Right kidney (tissue), 1 donor: ENCODE measurements at regions not wholly inside any gene's neighbourhood (a gene's known extent, or its start where the extent isn't known, plus 50 kb on each side); places are given as distances from the start of the nearest gene placed in this dataset.

Experiments
- DNase-seq: peaks from one replicate; pipeline ENCODE4 v3.0.0-alpha.2; 2016

DNA sequence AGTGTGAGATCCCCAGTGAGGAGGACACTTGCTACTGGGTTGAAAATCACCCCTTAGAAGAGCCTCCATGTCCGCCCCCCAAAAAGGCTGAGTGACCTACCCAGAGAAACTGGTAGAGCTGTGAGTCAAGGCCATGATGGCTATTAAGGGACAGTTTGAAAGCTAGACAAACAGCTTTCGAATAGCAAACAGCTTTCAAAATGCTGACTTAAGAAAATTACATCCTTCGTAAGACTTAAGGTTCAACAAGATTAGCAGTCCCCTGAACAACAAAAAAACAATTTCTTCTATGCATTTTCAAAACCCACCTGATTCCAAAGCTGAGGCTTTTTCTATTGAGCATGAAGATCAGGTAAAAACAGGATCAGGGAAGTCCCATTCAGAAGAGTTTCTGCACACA is 269.7 kb upstream of the SOX2 start:
- no peak for DNase-seq

DNA sequence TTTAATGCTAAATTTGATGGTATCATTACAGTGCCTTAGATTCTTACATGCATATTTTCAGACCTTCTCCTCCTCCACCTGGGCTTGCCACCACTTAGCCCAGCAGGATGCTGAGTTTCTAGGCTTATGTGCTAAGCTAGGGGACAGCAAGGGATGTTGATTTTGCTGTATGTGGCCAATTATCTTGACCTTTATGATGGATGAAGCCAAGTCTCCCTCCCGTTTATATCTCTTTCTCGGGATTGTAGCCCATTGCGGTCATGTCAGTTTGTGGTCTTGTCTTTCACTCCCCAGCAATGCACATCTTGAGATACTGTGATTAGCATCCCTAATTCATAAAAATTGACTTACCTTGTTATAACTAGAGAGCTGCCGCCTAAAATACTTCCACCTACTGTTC is 278.7 kb upstream of the SOX2 start:
- no peak for DNase-seq

DNA sequence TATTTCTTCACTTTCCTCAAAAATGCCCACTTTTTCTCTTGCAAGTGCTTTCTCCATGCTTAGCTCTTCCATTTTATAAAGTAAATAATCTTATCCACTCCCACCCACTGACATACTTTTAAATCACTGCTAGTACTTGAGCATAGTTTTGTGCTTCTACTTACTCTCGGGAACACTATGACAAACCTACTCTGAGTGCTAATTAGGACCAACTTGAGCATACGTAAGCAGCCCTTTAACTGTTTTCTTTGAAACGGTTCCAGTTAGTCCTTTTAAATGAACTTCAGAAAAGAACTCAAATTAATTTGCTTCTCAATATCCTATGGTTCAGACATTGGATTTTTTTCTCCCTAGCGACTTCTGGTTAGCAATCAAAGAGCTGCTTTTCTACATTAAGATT is 280.0 kb upstream of the SOX2 start:
- DNase-seq, result no peak

DNA sequence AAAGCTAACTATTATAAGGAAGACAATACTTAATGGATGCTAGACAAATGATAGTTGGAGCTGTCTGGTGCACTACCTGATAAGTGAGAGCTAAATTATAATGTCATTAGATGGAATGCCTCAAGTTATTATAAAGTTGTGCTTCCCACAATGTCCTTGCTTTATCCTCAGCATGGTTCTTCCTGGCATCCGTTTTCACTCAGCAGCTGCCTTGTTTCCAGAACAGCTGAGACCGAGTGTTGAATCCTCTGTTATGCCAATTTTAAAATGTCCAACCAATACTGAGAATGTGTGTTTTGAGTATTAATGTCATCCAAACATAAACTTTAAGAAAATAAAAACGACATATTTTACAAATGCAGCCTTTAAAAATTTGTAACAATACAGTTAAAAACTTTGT is 286.7 kb upstream of the SOX2 start:
- no peak for DNase-seq

DNA sequence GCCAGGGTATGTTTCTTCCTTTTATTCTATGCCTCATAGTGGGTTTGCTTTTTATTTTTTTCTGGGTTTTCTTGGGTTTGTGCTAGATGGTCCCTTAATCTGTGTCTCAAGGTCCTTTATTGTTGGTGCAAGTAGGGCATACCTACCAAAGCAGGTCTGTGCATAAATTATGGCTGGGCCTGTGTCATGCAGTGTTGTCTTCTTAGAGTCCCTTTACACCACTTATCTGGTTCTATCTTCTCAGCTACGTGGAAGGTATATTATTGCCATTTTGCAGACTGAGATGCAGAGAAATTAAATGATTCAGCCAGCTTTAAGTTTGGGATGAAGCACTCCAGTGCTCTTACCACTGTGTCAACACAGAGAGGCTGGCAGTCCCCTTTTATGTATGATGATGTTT is 293.5 kb upstream of the SOX2 start:
- DNase-seq, result no peak

DNA sequence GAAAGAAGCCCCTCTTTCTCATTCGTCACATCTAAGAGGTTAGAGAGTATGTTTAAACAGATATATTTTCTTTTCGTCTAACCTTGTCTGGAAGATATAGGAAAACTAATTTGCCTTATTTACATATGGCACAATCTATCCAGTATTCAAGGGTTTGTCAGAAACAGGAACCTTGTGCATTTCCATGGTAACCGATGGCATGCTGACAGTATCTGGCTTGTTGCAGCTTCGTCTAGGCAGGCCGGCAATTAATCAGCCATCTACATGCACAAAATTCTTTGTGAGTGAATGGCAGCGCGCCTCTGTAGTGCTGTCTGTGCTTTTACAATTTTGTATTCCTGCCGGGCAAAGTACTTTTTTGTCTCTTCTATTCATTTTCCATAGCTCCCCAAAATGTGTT is 294.0 kb upstream of the SOX2 start:
- no peak for DNase-seq

DNA sequence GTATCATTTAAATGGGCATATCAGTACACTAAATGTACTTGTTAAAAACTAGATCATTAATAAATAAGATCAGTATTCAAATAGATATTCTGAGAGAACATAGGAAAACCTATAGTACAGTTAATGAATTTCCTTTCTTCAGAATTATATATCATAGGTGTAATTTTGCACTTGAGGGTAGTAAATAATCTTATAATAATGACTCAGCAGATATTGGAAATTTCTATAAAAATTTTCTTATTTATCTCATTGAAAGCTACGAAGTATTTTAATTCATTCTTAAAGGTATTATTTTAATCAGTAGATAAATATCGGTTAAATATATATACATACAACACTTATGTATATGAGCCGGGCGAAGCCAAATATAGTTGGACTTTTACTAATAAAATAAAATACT is 300.9 kb upstream of the SOX2 start:
- DNase-seq, result no peak

DNA sequence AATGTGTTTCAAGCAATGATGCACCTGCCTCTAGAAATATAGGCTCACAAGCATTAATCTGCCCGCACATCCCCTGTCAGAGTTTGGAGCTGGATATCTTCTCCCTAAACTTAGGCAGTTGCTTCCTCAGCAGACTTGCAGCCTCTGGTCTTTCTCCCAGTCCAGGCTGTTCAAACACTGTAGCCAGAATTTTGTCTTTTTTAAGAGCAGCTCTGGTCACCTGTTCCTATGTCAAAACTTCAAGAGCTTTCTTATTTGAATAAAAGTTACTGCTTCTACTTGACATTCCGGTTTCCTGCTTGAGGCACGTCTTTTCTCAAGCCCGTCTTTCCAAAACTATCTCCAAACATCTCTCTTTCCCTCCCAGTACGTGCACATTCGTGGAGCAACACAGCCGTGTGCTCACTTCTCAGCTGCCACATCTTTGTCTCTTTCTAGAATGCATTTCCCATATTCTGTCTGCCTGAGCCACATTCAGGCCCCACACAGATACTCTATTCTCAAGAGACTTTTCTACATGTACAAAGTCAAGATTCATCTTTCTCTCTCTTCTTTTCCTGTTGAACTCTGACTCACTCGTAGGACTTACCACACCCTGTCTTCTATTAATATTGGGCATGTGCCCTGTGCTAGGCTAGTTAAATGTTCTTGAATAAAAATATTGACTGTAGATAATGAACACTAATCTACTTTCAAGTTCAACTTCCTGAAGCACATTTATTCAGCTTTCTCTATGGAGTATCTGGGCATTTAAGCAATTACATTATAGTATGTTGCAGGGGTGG is 307.7 kb upstream of the SOX2 start:
- DNase-seq, result no peak

DNA sequence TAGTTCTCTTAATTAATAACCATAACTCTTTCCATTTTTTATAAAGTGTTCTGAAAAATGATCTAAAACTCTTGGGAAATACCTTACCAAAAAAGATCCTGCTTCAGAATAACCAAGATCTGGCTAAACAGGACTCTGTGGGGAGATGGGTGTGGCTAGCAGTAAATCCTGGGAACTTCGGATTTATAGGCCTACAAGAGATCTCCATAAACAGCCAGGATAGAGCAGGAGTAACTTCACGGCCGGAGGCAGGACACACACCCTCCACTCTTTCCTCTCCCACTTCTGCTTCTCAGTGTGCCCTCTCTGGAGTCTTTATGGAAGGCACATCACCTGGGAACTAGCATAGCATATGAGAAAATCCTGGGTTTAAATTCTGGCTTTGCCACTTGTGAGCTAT is 309.4 kb upstream of the SOX2 start:
- DNase-seq, result no peak

DNA sequence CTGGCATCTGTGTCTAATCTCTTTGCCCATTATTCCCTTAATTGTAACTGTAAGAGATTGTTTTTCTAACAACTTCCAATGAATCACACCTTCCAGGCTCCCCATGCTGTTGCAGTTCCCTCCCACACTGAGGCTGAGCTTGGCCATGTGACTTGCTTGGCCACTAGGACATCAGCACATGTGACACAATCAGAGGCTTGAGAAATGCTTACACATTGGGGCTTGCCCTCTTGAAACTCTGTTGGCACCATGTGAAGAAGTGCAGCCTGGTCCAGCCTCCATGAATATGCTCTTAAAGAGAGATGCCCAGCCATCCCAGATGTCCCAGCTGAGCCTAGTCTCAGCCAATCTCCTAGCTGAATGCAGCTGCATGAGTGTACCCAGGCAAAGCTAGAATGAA is 326.8 kb upstream of the SOX2 start:
- no peak for DNase-seq

DNA sequence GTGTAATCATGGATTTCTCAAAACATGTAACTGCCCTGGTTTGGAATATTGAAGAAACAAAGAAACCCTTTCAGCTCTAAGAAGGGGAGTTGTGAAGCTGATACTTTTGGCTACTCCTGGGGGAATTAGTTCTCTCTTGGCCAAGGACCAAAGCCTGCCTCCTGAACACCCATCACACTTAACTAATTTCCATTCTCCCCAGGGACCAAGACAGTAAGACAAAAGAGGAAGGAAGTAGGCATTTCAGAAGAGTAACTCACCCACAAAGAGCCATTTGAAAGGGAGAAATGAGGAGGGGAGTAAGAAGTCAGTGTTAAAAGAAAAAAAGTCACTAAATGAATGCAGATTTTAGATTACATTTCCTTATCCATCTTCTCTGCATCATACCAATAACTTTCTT is 328.0 kb upstream of the SOX2 start:
- no peak for DNase-seq

DNA sequence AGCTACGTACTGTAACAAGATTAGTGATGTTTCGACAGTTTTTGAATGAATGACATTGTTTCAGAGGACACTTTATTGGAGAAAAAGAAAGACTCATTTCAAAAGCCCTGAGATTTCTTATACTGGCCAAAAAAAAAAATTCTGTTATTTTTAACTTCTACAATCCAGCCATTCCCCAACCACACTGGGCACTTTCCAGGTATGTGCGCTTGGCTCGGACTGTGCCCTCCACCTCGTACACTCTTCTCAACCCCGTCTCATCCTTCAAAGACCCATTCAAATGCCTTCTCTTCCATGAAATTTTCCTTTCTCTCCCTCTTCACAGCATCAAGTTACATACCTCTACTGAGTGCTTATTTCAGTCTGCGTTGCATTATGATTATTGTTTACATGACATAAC is 328.5 kb upstream of the SOX2 start:
- no peak for DNase-seq

DNA sequence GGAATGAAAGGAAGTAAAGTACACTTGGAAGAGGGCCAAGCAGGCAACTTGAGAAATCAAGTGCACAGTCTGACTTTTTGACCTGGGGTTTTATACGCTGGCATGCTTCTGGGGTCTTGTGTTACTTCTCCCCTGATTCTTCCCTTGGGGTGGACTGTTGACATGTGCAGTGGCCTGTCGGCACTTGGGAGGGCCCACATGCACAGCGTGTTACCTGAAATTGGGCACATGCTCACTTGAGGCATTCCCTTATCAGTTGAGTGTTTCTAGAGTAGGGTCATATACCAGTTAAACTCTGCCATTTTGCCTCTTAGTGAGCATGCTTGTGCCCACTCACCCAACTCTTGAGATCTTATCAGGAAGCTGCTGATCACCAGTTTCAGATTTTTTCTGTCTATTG is 329.1 kb upstream of the SOX2 start:
- no peak for DNase-seq

DNA sequence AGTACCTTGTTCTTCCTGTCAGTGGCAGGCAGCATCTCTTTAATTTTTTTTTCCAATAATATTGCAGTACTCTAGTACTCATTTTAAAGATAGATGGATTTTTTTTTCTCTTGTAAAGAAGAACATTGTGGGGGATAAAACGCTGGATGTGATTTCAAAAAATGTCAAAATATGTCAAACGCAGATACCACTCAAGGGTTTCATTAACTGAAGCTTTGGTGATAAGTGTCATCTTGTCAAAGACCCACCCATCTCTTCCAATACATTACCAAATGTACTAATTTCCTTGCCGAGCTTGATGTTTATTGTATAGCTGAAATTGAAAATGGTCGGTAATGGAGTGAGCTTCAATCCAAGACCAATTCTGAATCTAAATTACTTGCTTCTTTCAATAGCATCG is 332.4 kb upstream of the SOX2 start:
- no peak for DNase-seq

DNA sequence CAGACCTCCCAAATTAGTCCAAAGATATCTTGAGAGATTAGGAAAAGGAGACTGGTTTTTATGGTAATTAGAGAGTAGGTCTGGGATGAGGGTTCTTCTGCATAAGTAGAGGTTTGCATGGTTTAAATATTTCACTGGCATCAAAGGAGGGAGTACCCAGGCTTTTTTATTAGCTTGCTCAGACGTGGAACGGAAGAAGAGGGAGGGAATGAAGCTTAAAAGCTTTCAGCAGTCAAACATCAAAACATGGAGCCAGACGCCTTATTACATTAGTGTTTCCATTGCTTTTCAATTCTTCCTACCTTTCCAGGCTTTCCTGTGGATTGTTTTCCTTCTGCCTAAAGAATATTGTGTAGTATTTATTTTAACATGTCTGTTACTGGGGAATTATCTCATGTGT is 342.1 kb upstream of the SOX2 start:
- DNase-seq, result no peak

DNA sequence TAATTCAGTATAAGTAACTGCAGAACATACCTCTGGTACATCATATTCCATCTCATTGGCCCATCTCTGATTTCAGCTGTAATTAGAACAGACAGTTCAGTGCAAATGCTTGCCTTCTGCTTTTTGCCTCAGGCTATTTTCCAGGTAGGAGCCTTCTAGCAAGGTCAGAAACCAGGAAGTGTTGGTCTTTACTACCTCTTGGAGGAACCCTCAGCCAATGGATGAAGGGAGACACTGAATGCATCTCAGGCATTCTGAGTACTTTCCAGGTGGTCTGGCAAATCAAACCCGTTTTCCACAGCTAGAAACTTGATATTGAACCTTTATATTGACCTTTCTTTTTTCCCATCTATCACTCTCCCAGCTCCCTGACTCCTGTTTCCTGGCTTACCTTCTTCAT is 348.5 kb upstream of the SOX2 start:
- DNase-seq, result no peak

DNA sequence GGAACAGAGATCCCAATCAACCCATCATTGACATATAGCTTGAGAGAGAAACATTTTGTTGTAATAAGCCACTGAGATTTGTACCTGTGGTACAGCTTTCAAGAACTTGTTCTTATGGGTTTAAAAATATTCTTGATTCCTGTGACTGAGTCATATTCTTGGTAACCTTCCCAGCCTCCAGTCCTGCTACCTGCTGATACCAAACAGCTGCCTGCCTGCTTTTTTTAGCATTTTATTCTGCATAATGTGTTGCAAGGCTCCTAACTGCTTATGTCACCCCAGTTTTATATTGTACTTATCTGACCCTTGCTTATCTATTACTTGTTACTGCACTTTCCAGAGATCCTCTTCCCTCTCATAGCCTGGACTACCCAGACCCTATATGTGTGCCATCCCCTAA is 349.3 kb upstream of the SOX2 start:
- DNase-seq, result no peak

DNA sequence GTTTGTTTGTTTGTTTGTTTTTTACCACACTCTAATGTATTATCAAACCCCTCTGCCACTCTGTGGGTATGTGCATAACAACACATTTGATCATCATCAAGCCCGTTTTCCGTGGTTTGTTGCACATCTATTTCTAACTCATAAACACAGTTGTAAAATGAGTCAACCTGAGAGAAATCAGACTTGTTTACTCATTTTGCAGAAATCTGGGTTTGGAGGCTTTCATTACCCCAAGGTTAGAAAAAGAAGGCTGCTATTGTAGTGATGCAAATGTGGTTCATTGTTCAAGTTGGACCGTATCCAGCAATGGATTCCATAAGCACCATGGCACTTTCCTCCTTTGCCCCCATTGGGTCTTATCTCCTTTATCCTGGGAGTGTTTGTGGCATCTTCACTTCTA is 353.2 kb upstream of the SOX2 start:
- no peak for DNase-seq

DNA sequence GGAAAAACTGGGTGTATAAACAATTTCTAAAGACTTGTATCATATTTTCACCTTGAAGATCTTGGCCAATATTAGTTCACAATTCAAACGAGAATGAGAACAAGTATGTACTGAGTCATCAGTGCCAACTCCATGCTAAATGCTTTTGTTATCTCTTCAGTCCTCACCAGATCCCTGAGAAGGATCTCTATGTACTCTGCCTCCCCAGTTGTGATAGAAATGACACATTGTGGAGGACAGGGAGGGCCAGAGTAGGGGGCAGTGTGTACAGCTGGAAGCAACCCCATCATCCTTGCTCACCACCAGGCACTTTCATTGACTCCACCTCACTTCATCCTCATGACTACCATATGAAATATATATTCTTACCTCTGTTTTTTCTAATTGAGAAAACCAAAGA is 353.7 kb upstream of the SOX2 start:
- no peak for DNase-seq

DNA sequence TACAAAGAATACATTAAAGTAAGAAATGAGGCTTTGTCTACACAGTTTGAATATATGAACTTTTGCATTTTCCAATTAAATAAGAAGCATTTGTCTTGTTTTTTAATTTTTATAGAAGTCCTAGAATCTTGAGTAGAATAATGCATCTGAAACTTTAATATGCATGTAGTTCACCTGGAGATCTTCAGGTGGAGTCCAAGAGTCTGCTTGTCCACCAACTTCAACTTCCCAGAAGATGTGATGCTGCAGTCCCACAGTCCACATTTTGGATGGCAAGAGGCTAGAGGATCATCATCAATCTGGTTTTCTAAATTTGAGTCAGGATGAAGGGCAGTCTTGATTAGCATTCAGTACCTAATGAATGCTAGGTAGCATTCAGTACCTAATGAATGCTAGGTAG is 357.6 kb upstream of the SOX2 start:
- no peak for DNase-seq

DNA sequence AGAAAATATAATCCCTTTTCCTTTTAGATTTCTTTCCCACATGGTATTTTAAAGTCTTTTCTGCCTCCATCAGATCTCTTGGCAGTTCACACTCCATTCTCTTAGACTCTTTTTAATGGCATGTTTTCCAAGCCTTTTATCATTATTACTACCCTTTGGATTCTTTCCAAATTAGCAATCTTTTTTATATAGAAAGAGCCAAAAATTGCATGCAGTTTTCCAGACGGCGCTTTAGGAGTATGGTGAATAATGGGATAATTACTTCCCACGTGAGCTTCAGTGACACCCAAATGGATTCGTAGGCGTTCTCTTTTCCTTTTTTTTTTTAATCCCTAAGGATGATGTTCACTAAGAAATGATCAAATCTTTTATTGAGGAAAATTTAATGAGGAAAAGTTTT is 354.8 kb upstream of the DNAJC19 start:
- no peak for DNase-seq

DNA sequence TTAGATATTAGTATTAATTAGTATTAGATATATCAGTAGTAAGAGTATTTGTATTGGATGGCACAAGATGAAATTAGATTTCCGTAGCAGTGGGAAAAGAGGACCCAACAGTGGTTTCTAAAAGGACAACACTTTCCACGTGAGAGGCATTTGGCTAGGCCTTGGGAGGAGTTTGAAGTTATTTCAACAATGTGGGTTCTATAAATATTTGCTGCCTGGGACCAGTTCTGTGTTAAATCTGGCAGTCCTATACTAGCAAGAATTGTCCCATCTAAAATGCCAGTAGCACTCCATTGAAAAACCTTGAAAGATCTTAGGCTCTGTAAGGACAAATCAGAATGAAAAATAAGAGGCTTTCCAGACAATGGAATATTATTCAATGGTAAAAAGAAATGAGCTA is 347.1 kb upstream of the DNAJC19 start:
- DNase-seq, result no peak

DNA sequence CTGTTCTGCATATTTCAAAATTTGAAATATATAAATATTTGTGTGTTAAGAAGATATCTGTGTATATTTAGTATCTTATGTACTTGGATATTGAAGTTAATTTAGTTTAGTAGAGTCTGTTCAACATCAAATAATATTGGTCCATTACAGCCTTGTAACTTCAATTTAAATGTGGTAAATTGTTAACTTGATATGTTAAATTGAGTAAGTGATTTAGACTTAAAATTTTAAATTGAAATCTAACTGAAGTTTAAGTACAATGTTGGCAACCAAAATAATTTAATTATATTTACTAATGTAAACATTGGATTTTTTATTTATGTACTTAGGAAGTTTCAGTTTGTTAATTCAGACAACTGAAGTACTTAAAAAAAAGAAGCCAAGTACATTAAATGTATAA is 343.9 kb upstream of the DNAJC19 start:
- DNase-seq, result no peak

DNA sequence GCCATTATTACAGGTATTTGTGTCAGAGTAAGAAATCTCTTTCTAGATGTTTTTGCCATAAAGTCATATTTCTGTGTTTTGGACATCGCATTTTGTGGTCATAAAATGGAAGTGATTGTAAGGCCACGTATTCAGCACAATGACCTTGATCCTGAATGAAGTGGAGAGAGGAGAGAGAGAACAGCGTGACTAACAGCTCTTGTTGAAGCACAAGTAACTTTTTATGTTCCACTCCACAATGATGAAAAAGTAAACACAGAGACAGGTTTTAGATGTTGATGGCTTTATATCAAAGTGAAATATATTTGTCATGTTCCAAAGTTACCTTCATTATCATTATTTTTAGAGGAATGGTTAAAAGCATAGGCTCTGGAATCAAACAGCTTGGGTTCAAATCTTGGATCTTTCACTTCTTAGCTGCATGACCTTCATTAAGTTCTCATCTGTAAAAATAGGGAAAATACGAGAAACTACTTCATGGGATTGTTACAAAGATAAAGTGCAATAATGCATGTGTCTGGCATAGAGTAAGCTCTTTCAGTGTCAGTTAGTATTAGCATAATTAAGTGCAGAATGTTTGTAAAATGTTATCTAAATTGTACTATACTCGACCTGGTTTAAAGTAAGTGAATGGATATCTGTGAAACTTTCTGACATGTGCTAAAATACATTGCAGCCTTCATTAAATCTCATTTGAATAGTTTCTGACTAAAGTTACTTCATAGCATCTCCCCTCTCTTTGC is 341.5 kb upstream of the DNAJC19 start:
- DNase-seq, result no peak
